NCI-H345 (cell line): ENCODE measurements at regions not wholly inside any gene's neighbourhood (a gene's known extent, or its start where the extent isn't known, plus 50 kb on each side); places are given as distances from the start of the nearest gene placed in this dataset.

Experiments used
- DNase-seq: peaks from one replicate; lab custom pipeline; 2025; lab: John Stamatoyannopoulos, UW

DNA sequence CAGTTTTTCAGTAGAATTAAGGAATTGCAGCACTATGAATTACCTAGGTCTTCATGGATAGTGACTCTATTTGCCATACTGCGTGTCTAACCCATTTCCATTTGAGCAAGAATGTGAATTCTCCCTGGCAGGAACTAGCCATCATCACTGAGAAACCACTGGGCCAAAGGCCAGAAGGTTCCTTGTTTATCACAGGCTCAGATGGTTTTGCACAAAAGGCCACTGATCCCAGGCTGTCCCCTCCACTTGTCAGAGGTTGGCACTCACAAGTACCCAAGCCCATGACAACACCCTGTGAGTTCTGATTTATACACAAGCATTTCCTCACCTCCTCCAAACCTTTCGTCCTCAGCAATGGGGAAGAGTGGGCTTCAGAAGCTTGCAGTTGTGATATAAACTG is 131.8 kb downstream of the FOXB1 start:
- DNase-seq = no peak

- no peak for DNase-seq
Measured at GRCh38 chr15:60137711-60138396, 133.7 kb downstream of the FOXB1 start.

DNA sequence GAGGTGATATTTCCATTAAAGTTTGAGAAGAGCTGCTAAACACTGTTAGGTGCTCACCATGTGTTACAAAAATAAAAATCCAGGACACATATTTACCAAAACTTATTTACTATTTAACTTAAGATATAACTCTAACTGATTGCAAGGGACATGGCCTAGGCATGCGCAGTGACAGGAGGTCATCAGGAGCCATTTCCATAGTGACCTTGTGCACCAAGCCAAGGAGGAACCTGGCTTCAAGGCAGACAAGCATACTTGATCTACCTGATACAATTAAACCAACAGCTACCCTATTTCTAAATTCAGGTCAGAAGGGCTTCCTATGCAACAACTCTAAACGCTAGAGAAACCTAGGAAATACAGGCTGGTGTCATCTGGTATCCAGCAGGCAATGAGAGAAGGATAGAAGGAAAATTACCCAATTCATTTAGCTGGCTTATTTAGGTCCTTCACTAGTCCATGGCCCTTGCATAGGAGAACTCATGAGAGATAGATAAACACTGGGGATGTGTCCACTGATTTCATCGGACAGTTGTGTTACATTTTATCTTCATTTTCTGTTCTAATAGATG is 134.4 kb downstream of the FOXB1 start:
- DNase-seq = no peak

DNA sequence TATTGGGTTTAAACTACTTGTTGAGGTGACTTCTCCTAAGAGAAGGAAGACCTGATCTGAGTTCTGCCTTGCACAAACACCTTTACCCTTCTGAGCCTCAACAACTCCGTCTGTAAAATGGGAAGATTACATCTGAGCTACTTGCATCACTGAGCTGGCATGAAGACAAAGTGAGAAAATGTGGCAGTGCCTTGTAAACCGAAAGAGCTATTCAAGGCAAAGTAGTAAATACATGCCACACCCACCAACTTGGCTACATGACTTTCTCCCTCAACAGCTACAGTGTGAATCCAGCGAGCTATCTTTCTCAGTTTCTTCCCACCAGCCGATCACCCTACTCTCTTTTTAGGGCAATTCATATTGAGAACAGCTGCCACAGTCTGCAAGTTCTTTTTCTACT is 148.3 kb downstream of the FOXB1 start:
- DNase-seq = no peak

DNA sequence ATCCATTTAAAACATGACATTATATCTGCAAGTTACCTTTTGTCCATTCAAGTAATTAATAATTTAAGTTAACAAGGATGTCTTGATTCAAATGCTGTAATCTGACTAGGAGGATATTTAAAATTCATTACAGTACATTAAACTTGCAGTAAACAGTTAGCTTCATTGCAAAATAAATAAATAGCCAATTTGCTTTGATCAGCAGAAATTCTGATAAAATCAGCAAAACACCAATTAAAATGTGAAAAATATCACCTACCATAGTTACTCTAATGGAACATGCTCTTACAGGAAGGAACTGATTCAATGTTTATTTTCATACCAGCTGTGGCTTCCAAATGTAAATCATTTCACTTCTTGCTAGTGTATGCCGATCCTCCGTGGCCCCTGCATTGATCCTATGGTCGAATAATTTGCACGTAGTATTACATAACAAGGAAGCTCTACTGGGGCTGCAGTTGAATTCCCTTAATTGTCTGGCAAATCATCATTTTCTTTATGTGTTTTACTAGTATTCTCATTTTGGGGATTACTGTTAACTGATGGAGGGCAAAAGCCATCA is 150.7 kb downstream of the FOXB1 start:
- no peak for DNase-seq

- no peak for DNase-seq
Measured at GRCh38 chr15:60155661-60156060, 151.6 kb downstream of the FOXB1 start.

GRCh38 chr15:60160909-60161308 is 156.8 kb downstream of the FOXB1 start:
- DNase-seq = no peak

DNA sequence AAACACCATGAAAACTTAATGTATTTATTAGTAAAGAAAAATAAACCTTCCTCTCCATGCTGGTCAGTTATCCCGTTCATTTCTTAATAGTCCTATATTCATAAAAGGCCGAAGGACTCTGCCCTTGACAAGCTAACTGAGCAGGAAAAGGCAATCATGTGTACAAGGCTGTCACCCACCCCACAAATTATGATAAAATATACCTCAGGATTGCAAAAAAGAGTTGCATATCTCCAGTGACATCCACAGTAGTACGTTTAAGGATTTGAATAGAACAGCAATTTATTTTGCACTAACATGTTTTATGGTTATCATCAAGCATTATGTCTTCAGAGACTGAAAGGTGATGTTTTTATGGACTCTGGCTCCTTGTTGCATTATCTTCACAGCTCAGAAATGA is 157.6 kb downstream of the FOXB1 start:
- DNase-seq = no peak

DNA sequence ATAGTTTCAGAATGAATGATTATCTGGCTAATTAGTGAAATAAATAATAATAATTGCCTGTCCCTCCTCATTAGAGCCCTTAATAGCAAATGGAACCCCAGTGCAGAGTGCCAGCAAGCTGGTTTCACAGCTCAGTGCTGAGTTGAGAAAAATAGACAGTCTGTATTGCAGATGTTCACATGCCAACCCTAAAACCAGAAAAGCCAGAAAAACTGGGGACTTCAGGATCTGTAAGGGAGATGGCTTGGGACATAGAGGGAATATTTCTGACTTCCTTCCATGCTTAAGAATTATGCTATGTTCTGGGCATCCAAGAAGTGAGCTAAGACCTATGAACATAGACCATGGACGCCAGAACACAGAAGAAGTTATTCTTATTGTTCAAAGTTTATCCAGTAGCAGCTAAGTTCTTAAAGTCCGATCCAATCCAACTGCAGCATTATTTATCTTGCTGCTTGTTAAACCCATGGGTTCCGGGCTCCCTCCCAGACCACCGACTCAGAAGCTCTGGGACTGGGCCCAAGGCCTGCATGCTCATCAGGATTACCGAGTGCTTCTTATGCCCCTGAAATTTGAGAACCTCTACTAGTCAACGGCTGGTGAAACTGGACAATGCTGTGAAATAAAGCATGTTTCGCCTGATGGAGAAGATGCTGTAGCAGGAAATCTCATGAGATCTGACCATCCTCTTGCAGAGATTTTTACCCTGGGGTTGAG is 158.3 kb downstream of the FOXB1 start:
- no peak for DNase-seq

DNA sequence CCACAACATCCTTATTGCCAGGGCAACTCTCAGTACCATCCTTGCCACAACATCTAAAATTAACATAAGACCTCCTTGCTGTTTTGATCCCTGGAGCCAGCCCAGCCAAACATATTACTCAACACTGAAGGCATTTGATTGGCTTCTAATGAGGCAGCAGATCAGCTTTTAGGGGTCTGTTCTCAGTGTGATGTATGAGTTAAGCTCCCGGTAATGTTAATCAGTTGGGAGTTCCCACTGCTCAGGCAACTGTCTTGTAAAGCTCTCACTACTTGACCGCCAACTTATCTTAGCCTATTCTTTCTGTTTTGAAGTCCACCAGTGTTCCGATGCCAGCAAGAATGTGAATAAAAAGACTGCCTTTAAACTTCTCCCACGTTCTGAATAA is 158.9 kb downstream of the FOXB1 start:
- DNase-seq = no peak

GRCh38 chr15:60165111-60165510 is 161.0 kb downstream of the FOXB1 start:
- no peak for DNase-seq

GRCh38 chr15:60172143-60172542 is 168.0 kb downstream of the FOXB1 start:
- no peak for DNase-seq

DNA sequence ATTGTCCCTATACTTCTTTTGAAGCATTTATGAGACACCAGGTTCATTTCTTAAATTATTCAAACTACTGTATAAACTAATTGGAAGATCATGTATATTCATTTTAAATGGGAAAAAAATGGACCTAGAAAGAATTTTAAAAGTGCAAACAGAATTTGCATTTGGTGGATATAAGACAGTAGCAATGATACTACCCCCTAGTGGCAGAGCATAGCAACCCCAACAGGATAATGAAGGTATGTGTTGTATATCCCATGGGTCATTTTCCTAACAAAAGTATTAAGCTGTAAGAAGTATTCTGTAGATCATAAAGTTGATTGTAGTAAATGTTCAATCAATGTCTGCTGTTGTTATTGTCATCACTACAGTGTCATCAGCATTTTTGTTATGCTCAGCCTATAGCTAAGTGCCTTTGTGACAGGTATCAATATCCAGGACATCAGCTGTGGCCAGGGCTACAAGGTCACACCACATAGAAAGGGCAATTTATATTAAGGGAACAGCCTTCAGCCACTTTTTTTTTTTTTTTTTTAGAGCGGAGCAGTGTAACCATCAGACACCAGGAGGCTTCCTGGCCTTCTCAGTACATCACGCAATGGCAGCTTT is 175.8 kb downstream of the FOXB1 start:
- DNase-seq = peak; percentile 47

DNA sequence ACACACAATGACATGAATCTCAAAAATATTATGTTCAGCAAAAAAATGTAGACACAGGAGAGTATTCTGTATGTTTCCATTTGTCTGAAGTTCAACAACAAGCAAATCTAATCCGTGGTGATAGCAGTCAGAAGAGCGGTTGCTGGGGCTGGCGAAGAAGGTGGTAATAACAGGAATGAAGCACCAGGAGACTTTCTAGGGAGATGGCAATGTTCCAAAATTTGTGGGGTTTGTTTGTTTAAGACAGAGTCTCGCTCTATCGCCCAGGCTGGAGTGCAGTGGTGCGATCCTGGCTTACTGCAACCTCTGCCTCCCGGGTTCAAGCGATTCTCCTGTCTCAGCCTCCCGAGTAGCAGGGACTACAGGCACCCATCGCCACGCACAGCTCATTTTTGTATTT is 177.8 kb downstream of the FOXB1 start:
- DNase-seq = peak; percentile 69

- DNase-seq = no peak
Measured at GRCh38 chr15:60183366-60183765, 179.3 kb downstream of the FOXB1 start.

GRCh38 chr15:60184579-60184978 is 180.5 kb downstream of the FOXB1 start:
- no peak for DNase-seq

GRCh38 chr15:60191016-60191415 is 186.9 kb downstream of the FOXB1 start:
- no peak for DNase-seq

- no peak for DNase-seq
Measured at GRCh38 chr15:60191821-60192220, 187.7 kb downstream of the FOXB1 start.

DNA sequence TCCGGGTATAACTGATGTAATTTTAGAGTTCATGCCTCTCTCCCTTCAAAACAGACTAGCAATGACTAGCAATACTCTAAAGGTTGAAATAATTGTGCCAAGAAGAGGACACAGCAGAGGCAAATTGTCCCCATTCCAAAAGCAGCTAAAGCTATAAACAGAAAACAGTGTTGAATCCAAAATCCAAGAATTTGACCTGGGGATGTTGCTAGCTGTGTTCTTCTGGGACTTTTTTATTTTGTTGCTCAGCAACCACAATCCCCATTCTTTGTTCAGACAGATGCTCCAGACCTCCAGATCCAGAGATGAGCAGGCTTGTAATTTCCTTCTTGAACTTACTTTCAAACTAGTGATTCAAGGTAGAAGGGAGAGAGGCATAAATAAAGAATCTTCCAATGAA is 191.5 kb downstream of the FOXB1 start:
- no peak for DNase-seq

GRCh38 chr15:60204131-60204885 is 193.5 kb downstream of the ANXA2 start:
- DNase-seq = no peak

GRCh38 chr15:60208709-60209108 is 189.1 kb downstream of the ANXA2 start:
- peak; percentile 61 for DNase-seq

GRCh38 chr15:60212536-60212935 is 185.2 kb downstream of the ANXA2 start:
- no peak for DNase-seq
